ENCODE measurements at regions not wholly inside any gene's neighbourhood (a gene's known extent, or its start where the extent isn't known, plus 50 kb on each side); places are given as distances from the start of the nearest gene placed in this dataset.

DNA sequence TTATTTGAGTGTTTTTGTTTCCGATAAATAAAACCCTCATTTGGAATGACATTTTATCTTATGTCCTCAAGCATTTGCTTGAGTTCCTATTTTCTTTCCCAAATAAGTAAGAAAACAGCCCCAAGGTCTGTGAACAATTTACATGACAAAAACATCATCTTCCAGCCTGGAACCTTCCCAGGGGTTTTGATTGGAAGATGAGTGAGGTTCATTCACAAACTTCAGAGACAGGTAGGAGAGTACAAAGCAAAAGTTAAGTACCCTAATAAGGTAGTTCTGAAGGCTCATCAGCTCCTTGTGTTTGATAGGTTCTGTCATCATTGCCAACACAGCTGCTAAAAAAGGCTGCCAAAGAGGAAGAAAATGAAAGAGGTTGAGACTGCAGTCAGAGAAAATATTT lies 772.8 kb downstream of the CDH8 start:
- WGBS, 2 donors, result 92 to 95% methylated on average over 1 of the region's 1 CpG
- TF ChIP-seq EP300 (IDR thresholded peaks at IDR 0.05) (no peak), POLR2AphosphoS5 (IDR thresholded peaks at IDR 0.05) (no peak), POLR2A (IDR thresholded peaks at IDR 0.05) (no peak)
- TF ChIP-seq, protein P1, sequence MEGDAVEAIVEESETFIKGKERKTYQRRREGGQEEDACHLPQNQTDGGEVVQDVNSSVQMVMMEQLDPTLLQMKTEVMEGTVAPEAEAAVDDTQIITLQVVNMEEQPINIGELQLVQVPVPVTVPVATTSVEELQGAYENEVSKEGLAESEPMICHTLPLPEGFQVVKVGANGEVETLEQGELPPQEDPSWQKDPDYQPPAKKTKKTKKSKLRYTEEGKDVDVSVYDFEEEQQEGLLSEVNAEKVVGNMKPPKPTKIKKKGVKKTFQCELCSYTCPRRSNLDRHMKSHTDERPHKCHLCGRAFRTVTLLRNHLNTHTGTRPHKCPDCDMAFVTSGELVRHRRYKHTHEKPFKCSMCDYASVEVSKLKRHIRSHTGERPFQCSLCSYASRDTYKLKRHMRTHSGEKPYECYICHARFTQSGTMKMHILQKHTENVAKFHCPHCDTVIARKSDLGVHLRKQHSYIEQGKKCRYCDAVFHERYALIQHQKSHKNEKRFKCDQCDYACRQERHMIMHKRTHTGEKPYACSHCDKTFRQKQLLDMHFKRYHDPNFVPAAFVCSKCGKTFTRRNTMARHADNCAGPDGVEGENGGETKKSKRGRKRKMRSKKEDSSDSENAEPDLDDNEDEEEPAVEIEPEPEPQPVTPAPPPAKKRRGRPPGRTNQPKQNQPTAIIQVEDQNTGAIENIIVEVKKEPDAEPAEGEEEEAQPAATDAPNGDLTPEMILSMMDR (IDR thresholded peaks at IDR 0.05), result no peak
- no peaks in the 10 kb centered on the region for H3K4me1 ChIP-seq

DNA sequence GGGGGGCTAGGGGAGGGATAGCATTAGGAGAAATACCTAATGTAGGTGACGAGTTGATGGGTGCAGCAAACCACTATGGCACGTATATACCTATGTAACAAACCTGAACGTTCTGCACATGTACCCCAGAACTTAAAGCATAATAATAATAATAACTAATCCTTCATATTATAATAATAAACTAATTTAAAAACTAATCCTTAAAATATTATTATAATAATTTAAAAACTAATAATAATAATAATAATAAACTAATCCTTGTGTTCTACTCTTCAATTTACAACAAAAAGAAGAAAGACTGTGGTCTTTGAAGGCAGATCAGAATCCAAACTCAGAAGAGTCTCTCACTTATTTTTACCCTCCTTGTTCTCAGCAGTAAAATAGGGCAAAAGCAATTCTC lies 774.9 kb downstream of the CDH8 start:
- 79 to 93% methylated on average over 3 of the region's 3 CpGs for WGBS, 2 donors
- H3K9me3 ChIP-seq, result no peaks in the 10 kb centered on the region
- H3K36me3 ChIP-seq, result no peaks in the 10 kb centered on the region
- intact Hi-C loops (cut with DNase I), result no loop called here
- no peaks in the 10 kb centered on the region for H3K27me3 ChIP-seq
- DNase-seq, result no peak
- H3K4me1 ChIP-seq, result no peaks in the 10 kb centered on the region
- TF ChIP-seq POLR2A (IDR thresholded peaks at IDR 0.05), result no peak
- TF ChIP-seq, protein P1 (IDR thresholded peaks at IDR 0.05), result no peak
- no peak for TF ChIP-seq EP300 (IDR thresholded peaks at IDR 0.05)
- TF ChIP-seq POLR2AphosphoS5 (IDR thresholded peaks at IDR 0.05), result no peak
- no peak overlapping the region for H3K27ac ChIP-seq
- H3K4me3 ChIP-seq, result no peak overlapping the region

More for the DNA sequence above, 772.8 kb downstream of the CDH8 start:
- no peak for DNase-seq
- intact Hi-C loops (cut with DNase I), result no loop called here
- Histone ChIP-seq H3K27ac (no peak overlapping the region), H3K4me3 (no peak overlapping the region), H3K9me3 (no peaks in the 10 kb centered on the region), H3K27me3 (no peaks in the 10 kb centered on the region), H3K36me3 (no peaks in the 10 kb centered on the region)

DNA sequence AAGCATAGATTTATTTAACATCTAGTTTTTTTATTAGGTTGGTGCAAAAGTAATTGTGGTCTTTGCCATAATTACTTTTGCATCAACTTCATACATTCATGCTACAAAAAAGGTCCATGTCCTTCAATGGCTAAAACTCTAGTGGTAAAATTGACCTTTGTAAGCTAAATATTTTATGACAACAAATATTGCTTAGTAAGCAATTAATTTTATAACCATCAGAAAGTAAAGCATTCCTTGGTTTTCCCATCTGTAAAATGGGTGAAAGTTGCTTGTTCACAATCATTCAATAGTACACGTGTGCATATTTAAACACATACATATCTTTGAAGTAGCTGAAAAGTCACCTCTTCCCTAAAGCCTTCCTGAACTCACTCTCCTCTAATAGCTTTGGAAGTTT lies 789.6 kb downstream of the CDH8 start:
- H3K27ac ChIP-seq, result no peak overlapping the region
- H3K4me3 ChIP-seq, result no peak overlapping the region
- H3K27me3 ChIP-seq, result peaks cover 0 to 4% (median 3%) of the 10 kb centered on the region in 3 donors
- no peaks in the 10 kb centered on the region for H3K9me3 ChIP-seq
- TF ChIP-seq, protein P1 (IDR thresholded peaks at IDR 0.05), result no peak
- TF ChIP-seq EP300 (IDR thresholded peaks at IDR 0.05), result no peak
- TF ChIP-seq POLR2AphosphoS5 (IDR thresholded peaks at IDR 0.05), result no peak
- no peak for TF ChIP-seq POLR2A (IDR thresholded peaks at IDR 0.05)
- WGBS, 2 donors, result 85 to 97% methylated on average over 1 of the region's 1 CpG
- intact Hi-C loops (cut with DNase I), result no loop called here
- H3K4me1 ChIP-seq, result no peaks in the 10 kb centered on the region
- H3K36me3 ChIP-seq, result no peaks in the 10 kb centered on the region
- DNase-seq, result no peak

DNA sequence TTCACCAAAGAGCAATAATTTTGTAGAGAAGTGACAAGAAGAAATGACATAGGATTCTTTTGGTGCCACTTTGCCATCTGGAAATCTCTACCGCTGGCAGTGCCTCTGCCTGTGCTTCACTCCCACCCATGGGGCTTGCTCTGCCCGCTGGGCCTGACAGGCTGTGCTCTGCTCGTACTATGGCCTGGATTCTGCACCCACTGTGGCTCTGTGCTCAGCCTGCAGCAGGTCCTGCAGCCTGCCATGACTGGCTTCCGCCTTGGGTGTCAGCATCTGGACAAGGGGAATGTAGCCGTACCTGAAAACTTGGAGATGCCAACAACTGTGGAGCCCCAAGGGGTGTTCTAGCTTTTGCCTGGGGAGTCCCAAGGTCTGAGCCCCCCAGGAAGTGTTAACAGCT lies 792.3 kb downstream of the CDH8 start:
- H3K36me3 ChIP-seq, result no peaks in the 10 kb centered on the region
- H3K9me3 ChIP-seq, result no peaks in the 10 kb centered on the region
- intact Hi-C loops (cut with DNase I), result no loop called here
- H3K27me3 ChIP-seq, result peaks cover 0 to 4% (median 3%) of the 10 kb centered on the region in 3 donors
- DNase-seq, result no peak
- WGBS, 2 donors, result 81 to 88% methylated on average over 5 of the region's 5 CpGs
- H3K27ac ChIP-seq, result no peak overlapping the region
- H3K4me3 ChIP-seq, result no peak overlapping the region
- no peaks in the 10 kb centered on the region for H3K4me1 ChIP-seq
- TF ChIP-seq POLR2A (IDR thresholded peaks at IDR 0.05), result no peak
- TF ChIP-seq, protein P1 (IDR thresholded peaks at IDR 0.05), result no peak

DNA sequence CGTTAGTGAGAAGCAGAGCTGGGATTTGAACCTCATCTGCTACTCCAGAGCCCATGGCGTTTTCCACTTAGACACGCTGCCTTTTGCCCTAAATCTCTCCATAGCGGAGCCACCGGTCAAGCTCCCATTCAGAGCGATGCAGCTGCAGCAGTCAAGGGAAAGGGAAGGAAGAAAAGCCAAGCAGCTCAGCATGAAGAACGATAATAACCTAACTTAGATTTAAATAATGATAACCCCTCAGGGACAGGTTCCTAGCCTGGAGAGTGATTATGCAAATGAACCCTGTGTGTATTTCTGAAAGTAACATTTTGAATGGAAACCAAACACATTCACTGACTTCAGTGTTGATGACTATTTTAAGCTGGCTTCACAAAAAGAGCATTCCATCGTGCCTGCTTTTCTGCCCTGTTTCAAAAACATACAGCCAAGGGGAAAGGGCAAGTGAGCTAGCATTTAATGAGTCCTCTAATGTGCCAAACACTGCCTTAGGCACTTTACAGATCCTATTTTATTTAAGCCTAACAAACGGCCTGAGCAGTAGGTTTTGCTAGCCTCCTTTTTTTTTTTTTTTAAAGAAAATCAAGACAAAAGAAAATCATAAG lies 798.3 kb downstream of the CDH8 start:
- no peak overlapping the region for H3K27ac ChIP-seq
- no peaks in the 10 kb centered on the region for H3K9me3 ChIP-seq
- H3K4me1 ChIP-seq, result no peaks in the 10 kb centered on the region
- TF ChIP-seq EP300 (IDR thresholded peaks at IDR 0.05) (no peak), POLR2A (IDR thresholded peaks at IDR 0.05) (no peak), POLR2AphosphoS5 (IDR thresholded peaks at IDR 0.05) (no peak)
- 71 to 73% methylated on average over 9 of the region's 9 CpGs for WGBS, 2 donors
- intact Hi-C loops (cut with DNase I), result no loop called here
- DNase-seq, result no peak
- no peaks in the 10 kb centered on the region for H3K36me3 ChIP-seq
- H3K27me3 ChIP-seq, result no peaks in the 10 kb centered on the region
- no peak overlapping the region for H3K4me3 ChIP-seq
